ENCODE measurements at regions not wholly inside any gene's neighbourhood (a gene's known extent, or its start where the extent isn't known, plus 50 kb on each side); places are given as distances from the start of the nearest gene placed in this dataset.

GRCh38 chr5:99651298-99651697 lies 722.5 kb upstream of the CHD1 start:
- FAIRE-seq (no peak), DNase-seq (ENCODE audit: low read depth in 1 of 2, low spot score in 2 of 2) (no peak)
- TF ChIP-seq MAFK (IDR thresholded peaks at IDR 0.05; ENCODE audit: low read depth, low read length) = peak; percentile 94
- no peak for TF ChIP-seq SP2 (IDR thresholded peaks at IDR 0.05; ENCODE audit: low read length)
- TF ChIP-seq CHD2 (IDR thresholded peaks at IDR 0.05; ENCODE audit: low read length) = no peak
- TF ChIP-seq, protein P1, sequence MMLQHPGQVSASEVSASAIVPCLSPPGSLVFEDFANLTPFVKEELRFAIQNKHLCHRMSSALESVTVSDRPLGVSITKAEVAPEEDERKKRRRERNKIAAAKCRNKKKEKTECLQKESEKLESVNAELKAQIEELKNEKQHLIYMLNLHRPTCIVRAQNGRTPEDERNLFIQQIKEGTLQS (IDR thresholded peaks at IDR 0.05; ENCODE audit: insufficient read depth, low read depth, low read length) = no peak
- H3K27ac ChIP-seq (ENCODE audit: low read depth, low read length) = no peak overlapping the region
- H4K5ac ChIP-seq (ENCODE audit: insufficient read length, low read depth, low read length) = no peak overlapping the region
- no peak overlapping the region for H3K4me2 ChIP-seq (ENCODE audit: insufficient read depth in 1 of 2, low read depth in 2 of 2, low read length in 2 of 2)
- H4K20me1 ChIP-seq (replicated peaks in 1 of 2; ENCODE audit: control insufficient read depth in 1 of 2, insufficient read depth in 2 of 2, low read length in 2 of 2) = no peaks in the 10 kb centered on the region
- H3K79me2 ChIP-seq (ENCODE audit: control insufficient read depth in 1 of 2, insufficient read depth in 2 of 2, low read length in 2 of 2) = no peaks in the 10 kb centered on the region
- no peaks in the 10 kb centered on the region for H3K79me1 ChIP-seq (ENCODE audit: low read depth, low read length)
- H3K4me3 ChIP-seq (ENCODE audit: extremely low read depth in 1 of 4, insufficient read depth in 2 of 4, low read depth in 3 of 4, low read length in 4 of 4) = no peak overlapping the region
- no peak overlapping the region for H2BK5ac ChIP-seq (ENCODE audit: low read depth, low read length)
- H2BK12ac ChIP-seq (ENCODE audit: low read depth, low read length) = no peak overlapping the region
- no peak overlapping the region for H2BK120ac ChIP-seq (replicated peaks; ENCODE audit: low read depth, low read length)
- no peak overlapping the region for H4K8ac ChIP-seq (ENCODE audit: extremely low read depth, insufficient read depth, low read length)
- ChIA-PET POLR2A (ENCODE audit: partially characterized antibody) (no interaction called here), CTCF (ENCODE audit: partially characterized antibody) (no interaction called here)
- no peaks in the 10 kb centered on the region for H3K23me2 ChIP-seq (ENCODE audit: low read depth, low read length)
- H3K4me1 ChIP-seq (replicated peaks in 1 of 4; ENCODE audit: control insufficient read depth in 3 of 4, insufficient read depth in 4 of 4, low read length in 3 of 4) = no peaks in the 10 kb centered on the region
- H3K56ac ChIP-seq (replicated peaks; ENCODE audit: insufficient read length, low read depth, low read length) = no peak overlapping the region
- no peak overlapping the region for H3K23ac ChIP-seq (ENCODE audit: insufficient read length)
- no peaks in the 10 kb centered on the region for H3K9me3 ChIP-seq (ENCODE audit: insufficient read depth in 2 of 2, low read depth in 1 of 2, low read length in 1 of 2)
- no peak overlapping the region for H3K9ac ChIP-seq (replicated peaks in 1 of 4; ENCODE audit: extremely low read depth in 1 of 4, low read depth in 3 of 4, low read length in 3 of 4)
- no peak overlapping the region for H3K14ac ChIP-seq (ENCODE audit: insufficient read length)
- no peaks in the 10 kb centered on the region for H3K36me3 ChIP-seq (ENCODE audit: control insufficient read depth in 2 of 4, insufficient read depth in 4 of 4, low read length in 3 of 4)
- H4K91ac ChIP-seq (replicated peaks; ENCODE audit: insufficient read length, low read length) = no peak overlapping the region
- H2AFZ ChIP-seq (ENCODE audit: low read length) = no peak overlapping the region
- H2BK20ac ChIP-seq (ENCODE audit: low read length) = no peak overlapping the region
- no peak overlapping the region for H3K18ac ChIP-seq (ENCODE audit: extremely low read depth, low read length)
- no peaks in the 10 kb centered on the region for H3K27me3 ChIP-seq (replicated peaks in 1 of 4; ENCODE audit: control insufficient read depth in 3 of 4, extremely low read depth in 1 of 4, insufficient read depth in 3 of 4, low read length in 3 of 4)
- H2AK5ac ChIP-seq (ENCODE audit: low read depth, low read length) = no peak overlapping the region
- no peak overlapping the region for H2BK15ac ChIP-seq (ENCODE audit: low read length)
- no peak overlapping the region for H3K4ac ChIP-seq (replicated peaks; ENCODE audit: insufficient read length, low read depth, low read length)

Measured in H1 (cell line).